Uterus (tissue), 2 donors: ENCODE measurements at regions not wholly inside any gene's neighbourhood (a gene's known extent, or its start where the extent isn't known, plus 50 kb on each side); places are given as distances from the start of the nearest gene placed in this dataset.

Experiments used
- POLR2A ChIP-seq, 2 donors: fragments of 450-650 bp; IDR thresholded peaks; one replicate each; pipeline ENCODE4 v1.6.1; 2016; ENCODE audit warnings: antibody characterized with exemption in 2 of 2, mild to moderate bottlenecking in 1 of 2, moderate library complexity in 1 of 2
- TF ChIP-seq, protein P1 (sequence below), 4 experiments: fragments of 200-600 bp in 2 of 4; fragments of 450-650 bp in 2 of 4; sonication (generic) in 2 of 4; IDR thresholded peaks; one replicate each; pipeline ENCODE4 v1.5.1; 2016 to 2019; ENCODE audit warnings: antibody characterized with exemption in 4 of 4, mild to moderate bottlenecking in 2 of 4, moderate library complexity in 1 of 4

DNA sequence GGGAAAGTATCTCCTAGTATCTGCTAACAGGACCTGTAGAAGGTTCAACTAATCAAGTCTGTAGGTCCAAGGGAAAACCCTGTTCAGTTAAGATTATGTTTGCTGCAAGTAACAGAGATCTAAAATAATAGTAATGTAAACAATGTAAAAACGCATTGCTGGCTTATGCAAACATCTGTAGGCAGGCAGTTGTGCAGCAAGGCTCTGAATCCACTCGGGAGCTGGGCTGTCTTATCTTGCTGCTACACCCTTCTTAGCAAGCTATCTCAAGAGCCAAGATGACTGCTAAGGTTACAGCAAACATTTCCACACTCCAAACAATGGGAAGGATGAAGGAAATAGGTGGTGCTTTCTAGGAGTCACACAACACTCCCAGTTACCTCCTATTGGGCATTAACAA is 397.3 kb upstream of the NRSN1 start:
- TF ChIP-seq, protein P1, sequence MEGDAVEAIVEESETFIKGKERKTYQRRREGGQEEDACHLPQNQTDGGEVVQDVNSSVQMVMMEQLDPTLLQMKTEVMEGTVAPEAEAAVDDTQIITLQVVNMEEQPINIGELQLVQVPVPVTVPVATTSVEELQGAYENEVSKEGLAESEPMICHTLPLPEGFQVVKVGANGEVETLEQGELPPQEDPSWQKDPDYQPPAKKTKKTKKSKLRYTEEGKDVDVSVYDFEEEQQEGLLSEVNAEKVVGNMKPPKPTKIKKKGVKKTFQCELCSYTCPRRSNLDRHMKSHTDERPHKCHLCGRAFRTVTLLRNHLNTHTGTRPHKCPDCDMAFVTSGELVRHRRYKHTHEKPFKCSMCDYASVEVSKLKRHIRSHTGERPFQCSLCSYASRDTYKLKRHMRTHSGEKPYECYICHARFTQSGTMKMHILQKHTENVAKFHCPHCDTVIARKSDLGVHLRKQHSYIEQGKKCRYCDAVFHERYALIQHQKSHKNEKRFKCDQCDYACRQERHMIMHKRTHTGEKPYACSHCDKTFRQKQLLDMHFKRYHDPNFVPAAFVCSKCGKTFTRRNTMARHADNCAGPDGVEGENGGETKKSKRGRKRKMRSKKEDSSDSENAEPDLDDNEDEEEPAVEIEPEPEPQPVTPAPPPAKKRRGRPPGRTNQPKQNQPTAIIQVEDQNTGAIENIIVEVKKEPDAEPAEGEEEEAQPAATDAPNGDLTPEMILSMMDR (IDR thresholded peaks at IDR 0.05), result no peak
- TF ChIP-seq POLR2A (IDR thresholded peaks at IDR 0.05), result no peak
